Activated T-cell treated with anti-CD3 and anti-CD28 coated beads, Interleukin-2, amount 50 U/mL, for 24 hours (primary cell): ENCODE measurements at regions not wholly inside any gene's neighbourhood (a gene's known extent, or its start where the extent isn't known, plus 50 kb on each side); places are given as distances from the start of the nearest gene placed in this dataset.

Source experiments
- DNase-seq: peaks from one replicate; pipeline ENCODE4 v3.0.0-alpha.2; 2020
- H3K27ac Mint-ChIP-seq: 2 replicates; pipeline ENCODE4 v1.8.0; 2020; ENCODE audit warnings: mild to moderate bottlenecking, mixed read lengths
- H3K27me3 Mint-ChIP-seq: 2 replicates; pipeline ENCODE4 v1.8.0; 2020; ENCODE audit warnings: mixed read lengths
- H3K36me3 Mint-ChIP-seq: 2 replicates; pipeline ENCODE4 v1.8.0; 2020; ENCODE audit warnings: low read depth, mixed read lengths
- H3K4me1 Mint-ChIP-seq: 2 replicates; pipeline ENCODE4 v1.8.0; 2020; ENCODE audit warnings: low read depth, mixed read lengths
- H3K4me3 Mint-ChIP-seq: 2 replicates; pipeline ENCODE4 v1.8.0; 2020; ENCODE audit warnings: mild to moderate bottlenecking, moderate library complexity, mixed read lengths
- H3K9me3 Mint-ChIP-seq: 2 replicates; pipeline ENCODE4 v1.8.0; 2020; ENCODE audit warnings: mixed read lengths

GRCh38 chr5:39815711-39816110 lies 390.9 kb upstream of the DAB2 start:
- no peak overlapping the region for H3K4me3 Mint-ChIP-seq
- no peaks in the 10 kb centered on the region for H3K36me3 Mint-ChIP-seq
- peaks cover 24% of the 10 kb centered on the region for H3K27me3 Mint-ChIP-seq
- H3K4me1 Mint-ChIP-seq: no peaks in the 10 kb centered on the region
- H3K27ac Mint-ChIP-seq: no peak overlapping the region
- H3K9me3 Mint-ChIP-seq: no peaks in the 10 kb centered on the region
- DNase-seq: no peak

DNA sequence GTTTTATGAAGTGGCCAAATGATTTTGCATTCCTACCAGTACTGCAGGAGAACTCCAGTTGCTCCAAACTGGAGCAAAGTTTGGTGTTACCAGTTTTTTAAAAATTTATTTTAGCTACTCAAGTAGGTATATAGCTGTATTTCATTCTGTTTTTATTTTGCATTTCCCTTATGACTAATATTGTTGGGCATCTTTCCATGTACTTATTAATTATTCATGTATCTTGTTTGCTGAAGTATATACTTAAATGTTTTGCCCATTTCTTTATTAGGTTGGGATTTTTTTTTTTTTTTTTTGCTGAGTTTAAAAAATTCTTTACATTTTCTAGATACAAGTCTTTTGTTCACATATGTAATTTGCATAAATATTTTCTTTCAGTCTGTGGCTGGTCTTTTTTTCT lies 386.6 kb upstream of the DAB2 start:
- Mint-ChIP-seq H3K27me3 (peaks cover 13% of the 10 kb centered on the region), H3K36me3 (no peaks in the 10 kb centered on the region), H3K4me1 (no peaks in the 10 kb centered on the region)

GRCh38 chr5:39808656-39809055 lies 383.9 kb upstream of the DAB2 start:
- no peak overlapping the region for H3K27ac Mint-ChIP-seq
- H3K36me3 Mint-ChIP-seq: no peaks in the 10 kb centered on the region
- no peak overlapping the region for H3K4me3 Mint-ChIP-seq
- H3K27me3 Mint-ChIP-seq: peaks cover 11% of the 10 kb centered on the region
- DNase-seq: no peak
- H3K9me3 Mint-ChIP-seq: no peaks in the 10 kb centered on the region
- H3K4me1 Mint-ChIP-seq: no peaks in the 10 kb centered on the region

More for the DNA sequence above, 386.6 kb upstream of the DAB2 start:
- DNase-seq: no peak
- H3K4me3 Mint-ChIP-seq: no peak overlapping the region
- no peaks in the 10 kb centered on the region for H3K9me3 Mint-ChIP-seq
- no peak overlapping the region for H3K27ac Mint-ChIP-seq

DNA sequence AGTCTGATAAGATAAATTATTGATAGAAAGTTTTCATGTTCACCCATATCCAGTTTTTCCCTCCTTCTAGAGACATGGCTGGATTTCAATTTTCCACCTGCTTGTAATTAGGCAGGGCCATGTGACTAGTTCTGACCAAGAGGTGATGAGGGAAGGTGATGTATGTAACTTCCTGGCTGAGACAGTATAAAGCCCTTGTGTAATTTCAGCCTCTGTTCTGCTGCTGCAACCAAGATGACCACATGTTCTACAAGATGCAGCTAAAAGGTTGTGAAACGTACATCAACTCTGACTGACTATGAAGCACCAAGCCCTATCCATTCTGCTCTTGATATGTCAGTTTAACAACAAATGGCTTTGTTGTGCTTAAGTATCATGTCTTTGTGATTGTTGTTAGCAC lies 376.5 kb upstream of the DAB2 start:
- Mint-ChIP-seq H3K27me3 (peaks cover 12% of the 10 kb centered on the region), H3K9me3 (no peaks in the 10 kb centered on the region), H3K4me1 (no peaks in the 10 kb centered on the region), H3K36me3 (no peaks in the 10 kb centered on the region), H3K4me3 (no peak overlapping the region), H3K27ac (no peak overlapping the region)
- no peak for DNase-seq

DNA sequence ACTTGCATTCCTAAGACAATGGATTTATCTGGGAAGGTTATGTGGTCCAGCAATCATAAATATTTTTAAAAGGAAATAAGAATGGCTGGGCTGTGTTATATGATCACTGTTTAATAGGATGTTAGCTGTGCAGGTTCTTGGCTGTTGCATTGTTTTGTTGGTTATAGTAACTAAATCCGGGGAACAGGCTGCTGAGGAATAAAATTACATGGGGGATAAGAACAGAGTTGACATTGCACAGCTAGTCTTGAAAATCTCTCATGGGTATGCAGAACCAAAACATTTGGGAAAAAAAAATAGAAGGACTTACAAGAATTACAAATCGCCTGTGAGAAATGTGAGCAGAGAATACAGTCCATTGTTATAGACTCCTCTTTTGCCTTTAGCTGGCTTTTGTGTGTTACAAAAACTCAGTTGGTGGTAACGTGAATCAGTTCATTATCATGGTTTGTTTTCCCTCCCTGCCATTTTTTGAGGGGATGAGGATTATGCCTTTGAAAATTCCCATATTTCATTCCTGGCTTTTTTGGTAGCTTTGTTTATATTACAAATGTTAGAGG lies 375.3 kb upstream of the DAB2 start:
- no peak overlapping the region for H3K27ac Mint-ChIP-seq
- no peaks in the 10 kb centered on the region for H3K36me3 Mint-ChIP-seq
- H3K4me3 Mint-ChIP-seq: no peak overlapping the region
- no peaks in the 10 kb centered on the region for H3K4me1 Mint-ChIP-seq
- no peak for DNase-seq
- H3K9me3 Mint-ChIP-seq: no peaks in the 10 kb centered on the region
- peaks cover 16% of the 10 kb centered on the region for H3K27me3 Mint-ChIP-seq

DNA sequence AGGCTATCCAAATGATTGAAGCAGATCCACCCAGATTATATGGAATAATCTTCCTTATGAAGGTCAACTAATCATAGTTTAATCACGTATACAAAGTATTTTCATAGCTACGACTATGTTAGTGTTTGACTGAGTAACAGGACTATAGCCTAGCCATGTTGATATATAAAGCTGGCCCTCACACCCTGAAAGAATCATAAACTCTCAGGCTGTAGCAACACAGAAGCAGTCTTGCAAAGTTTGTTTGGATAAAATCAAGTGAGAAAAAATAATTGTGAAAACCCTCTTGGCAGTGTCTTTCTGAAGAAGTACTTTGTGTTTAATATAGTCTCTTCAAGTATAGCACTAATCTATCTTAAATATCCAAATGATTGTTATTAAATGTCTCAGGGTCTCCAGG lies 374.5 kb upstream of the DAB2 start:
- Mint-ChIP-seq H3K27ac (no peak overlapping the region), H3K4me1 (no peaks in the 10 kb centered on the region), H3K27me3 (peaks cover 16% of the 10 kb centered on the region), H3K36me3 (no peaks in the 10 kb centered on the region), H3K9me3 (no peaks in the 10 kb centered on the region), H3K4me3 (no peak overlapping the region)
- no peak for DNase-seq

- no peak for DNase-seq
- Mint-ChIP-seq H3K36me3 (no peaks in the 10 kb centered on the region), H3K9me3 (no peaks in the 10 kb centered on the region), H3K27ac (no peak overlapping the region), H3K4me3 (no peak overlapping the region), H3K4me1 (no peaks in the 10 kb centered on the region), H3K27me3 (peaks cover 6% of the 10 kb centered on the region)
These were observed 369.9 kb upstream of the DAB2 start for GRCh38 chr5:39794513-39795210.

GRCh38 chr5:39785410-39785809 lies 360.6 kb upstream of the DAB2 start:
- peaks cover 18% of the 10 kb centered on the region for H3K27me3 Mint-ChIP-seq
- H3K4me3 Mint-ChIP-seq: no peak overlapping the region
- H3K4me1 Mint-ChIP-seq: peaks cover 2% of the 10 kb centered on the region
- DNase-seq: no peak
- H3K36me3 Mint-ChIP-seq: no peaks in the 10 kb centered on the region
- no peak overlapping the region for H3K27ac Mint-ChIP-seq
- peaks cover 5% of the 10 kb centered on the region for H3K9me3 Mint-ChIP-seq

DNA sequence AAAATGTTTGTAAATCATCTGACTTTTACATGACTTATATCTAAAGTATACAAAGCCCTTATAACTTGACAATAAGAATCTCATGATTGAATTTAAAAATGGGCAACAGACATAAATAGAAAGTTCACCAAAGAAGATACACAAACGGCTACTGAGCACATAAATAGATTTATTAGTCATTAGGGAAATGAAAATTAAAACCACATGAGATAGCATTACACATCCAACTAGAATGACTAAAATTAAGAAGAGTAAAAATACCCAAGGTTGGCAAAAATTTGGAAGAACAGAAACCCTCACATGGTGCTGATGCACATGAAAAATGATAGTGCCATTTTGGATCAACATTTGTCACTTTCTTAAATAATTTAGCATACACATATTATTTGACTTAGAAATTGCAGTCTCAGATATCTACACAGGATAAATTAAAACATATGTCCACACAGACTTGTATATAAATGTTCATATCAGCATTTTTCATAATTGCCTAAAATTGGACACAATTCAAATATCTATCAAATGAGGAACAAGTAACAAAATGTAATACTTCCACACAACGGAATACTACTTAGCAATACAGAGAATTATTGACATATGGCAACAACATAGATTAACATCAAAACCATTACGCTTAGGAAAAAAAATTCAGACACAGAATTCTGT lies 359.1 kb upstream of the DAB2 start:
- Mint-ChIP-seq H3K36me3 (no peaks in the 10 kb centered on the region), H3K9me3 (peaks cover 5% of the 10 kb centered on the region), H3K4me3 (no peak overlapping the region), H3K4me1 (peaks cover 2% of the 10 kb centered on the region), H3K27me3 (peaks cover 30% of the 10 kb centered on the region), H3K27ac (no peak overlapping the region)
- no peak for DNase-seq

DNA sequence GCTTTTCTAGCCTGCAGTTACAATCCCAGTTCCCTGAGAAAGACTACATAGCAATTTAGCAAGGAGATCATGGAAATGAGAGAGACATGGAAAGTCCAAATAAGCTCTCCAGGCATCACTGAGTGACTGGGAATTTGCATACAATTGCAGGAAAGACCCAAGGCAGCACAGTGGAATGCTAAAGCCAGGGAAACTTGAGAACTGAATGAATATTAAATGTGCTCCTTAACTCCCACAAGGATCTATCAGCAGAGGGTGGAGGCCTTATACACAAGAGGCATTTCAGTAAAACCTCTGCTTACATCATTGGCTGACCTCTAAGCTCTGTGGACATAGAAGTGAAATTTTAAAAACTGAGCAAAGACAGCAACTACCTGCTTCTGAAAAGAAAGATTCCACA lies 355.6 kb upstream of the DAB2 start:
- Mint-ChIP-seq H3K27me3 (peaks cover 26% of the 10 kb centered on the region), H3K4me1 (peaks cover 2% of the 10 kb centered on the region), H3K4me3 (no peak overlapping the region), H3K9me3 (no peaks in the 10 kb centered on the region), H3K36me3 (no peaks in the 10 kb centered on the region), H3K27ac (no peak overlapping the region)
- no peak for DNase-seq

GRCh38 chr5:39779831-39780230 lies 355.1 kb upstream of the DAB2 start:
- DNase-seq: no peak
- Mint-ChIP-seq H3K4me1 (peaks cover 2% of the 10 kb centered on the region), H3K9me3 (no peaks in the 10 kb centered on the region), H3K4me3 (no peak overlapping the region), H3K27ac (no peak overlapping the region), H3K27me3 (peaks cover 22% of the 10 kb centered on the region), H3K36me3 (no peaks in the 10 kb centered on the region)

- H3K9me3 Mint-ChIP-seq: no peaks in the 10 kb centered on the region
- H3K4me3 Mint-ChIP-seq: no peak overlapping the region
- DNase-seq: no peak
- H3K4me1 Mint-ChIP-seq: no peaks in the 10 kb centered on the region
- H3K27ac Mint-ChIP-seq: no peak overlapping the region
- no peaks in the 10 kb centered on the region for H3K36me3 Mint-ChIP-seq
- peaks cover 30% of the 10 kb centered on the region for H3K27me3 Mint-ChIP-seq
These were observed 351.1 kb upstream of the DAB2 start for GRCh38 chr5:39775797-39776365.

GRCh38 chr5:39775086-39775796 lies 350.5 kb upstream of the DAB2 start:
- Mint-ChIP-seq H3K4me1 (no peaks in the 10 kb centered on the region), H3K27me3 (peaks cover 32% of the 10 kb centered on the region), H3K36me3 (no peaks in the 10 kb centered on the region), H3K4me3 (no peak overlapping the region), H3K27ac (no peak overlapping the region), H3K9me3 (no peaks in the 10 kb centered on the region)
- no peak for DNase-seq

- peaks cover 26% of the 10 kb centered on the region for H3K27me3 Mint-ChIP-seq
- H3K27ac Mint-ChIP-seq: no peak overlapping the region
- no peaks in the 10 kb centered on the region for H3K4me1 Mint-ChIP-seq
- DNase-seq: no peak
- H3K36me3 Mint-ChIP-seq: no peaks in the 10 kb centered on the region
- no peaks in the 10 kb centered on the region for H3K9me3 Mint-ChIP-seq
- no peak overlapping the region for H3K4me3 Mint-ChIP-seq
These were observed 349.8 kb upstream of the DAB2 start for GRCh38 chr5:39774605-39775004.
